GM18511 (cell line): ENCODE measurements at regions not wholly inside any gene's neighbourhood (a gene's known extent, or its start where the extent isn't known, plus 50 kb on each side); places are given as distances from the start of the nearest gene placed in this dataset.
"Not testable (repeated sequence)": the region's sequence is repeated elsewhere in the genome, so short reads cannot be mapped to it uniquely, and the experiment has no call there.

ENCODE experiments used
- ATAC-seq: cut with Tn5 transposase; IDR thresholded peaks from one replicate; pipeline ENCODE4 v1.9.1; 2021; ENCODE audit warnings: mild to moderate bottlenecking, moderate library complexity; ENCODE audit not compliant: unreplicated experiment

GRCh38 chr9:75657015-75657414 lies 233.5 kb upstream of the PCSK5 start:
- ATAC-seq: no peak

- ATAC-seq: no peak
Observed at GRCh38 chr9:75658301-75658905, 232.1 kb upstream of the PCSK5 start.

GRCh38 chr9:75664597-75664996 lies 225.9 kb upstream of the PCSK5 start:
- no peak for ATAC-seq

GRCh38 chr9:75666856-75667554 lies 223.5 kb upstream of the PCSK5 start:
- no peak for ATAC-seq

- no peak for ATAC-seq
Observed at GRCh38 chr9:75669721-75670120, 220.8 kb upstream of the PCSK5 start.

- ATAC-seq: no peak
Observed at GRCh38 chr9:75671354-75671753, 219.1 kb upstream of the PCSK5 start.

GRCh38 chr9:75672478-75672877 lies 218.0 kb upstream of the PCSK5 start:
- no peak for ATAC-seq

GRCh38 chr9:75683591-75683990 lies 206.9 kb upstream of the PCSK5 start:
- no peak for ATAC-seq

- no peak for ATAC-seq
Observed at GRCh38 chr9:75685062-75685461, 205.4 kb upstream of the PCSK5 start.

- no peak for ATAC-seq
Observed at GRCh38 chr9:75687359-75687953, 203.0 kb upstream of the PCSK5 start.

- not testable (repeated sequence) for ATAC-seq
Observed at GRCh38 chr9:75690551-75690950, 199.9 kb upstream of the PCSK5 start.

GRCh38 chr9:75691408-75691807 lies 199.1 kb upstream of the PCSK5 start:
- no peak for ATAC-seq

GRCh38 chr9:75692309-75692708 lies 198.2 kb upstream of the PCSK5 start:
- ATAC-seq: no peak

GRCh38 chr9:75695921-75696320 lies 194.6 kb upstream of the PCSK5 start:
- no peak for ATAC-seq

GRCh38 chr9:75699017-75699416 lies 191.5 kb upstream of the PCSK5 start:
- ATAC-seq: no peak

- ATAC-seq: no peak
Observed at GRCh38 chr9:75699625-75700251, 190.7 kb upstream of the PCSK5 start.

GRCh38 chr9:75700252-75700640 lies 190.2 kb upstream of the PCSK5 start:
- ATAC-seq: no peak

GRCh38 chr9:75707191-75707590 lies 183.3 kb upstream of the PCSK5 start:
- ATAC-seq: no peak

- ATAC-seq: no peak
Observed at GRCh38 chr9:75709698-75710097, 180.8 kb upstream of the PCSK5 start.

- no peak for ATAC-seq
Observed at GRCh38 chr9:75712700-75713099, 177.8 kb upstream of the PCSK5 start.

GRCh38 chr9:75713335-75713734 lies 177.1 kb upstream of the PCSK5 start:
- ATAC-seq: no peak

GRCh38 chr9:75715360-75715759 lies 175.1 kb upstream of the PCSK5 start:
- ATAC-seq: no peak
